ENCODE measurements at regions not wholly inside any gene's neighbourhood (a gene's known extent, or its start where the extent isn't known, plus 50 kb on each side); places are given as distances from the start of the nearest gene placed in this dataset.
"Not testable (repeated sequence)": the region's sequence is repeated elsewhere in the genome, so short reads cannot be mapped to it uniquely, and the experiment has no call there.

DNA sequence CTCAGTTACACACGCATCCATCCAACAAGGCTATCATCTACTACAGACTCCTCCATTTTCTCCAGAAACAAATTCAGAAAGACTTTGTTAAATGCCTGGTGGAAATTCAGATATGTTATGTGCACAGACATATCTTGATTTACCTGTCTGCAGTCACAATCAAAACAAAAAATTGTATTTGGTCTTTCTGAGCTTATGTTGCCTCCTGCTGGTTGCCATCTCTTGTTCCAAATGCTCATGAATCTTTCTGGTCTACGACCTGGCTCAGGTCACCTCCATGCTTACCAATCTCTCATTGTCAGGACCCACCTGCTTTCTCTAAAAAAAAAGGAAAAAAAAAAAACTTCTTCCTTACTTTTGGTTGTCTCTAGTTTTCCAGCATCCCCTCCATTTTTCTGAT is 169.2 kb upstream of the PLXNC1 start:
- peak; percentile 8 for DNase-seq (ENCODE audit: low spot score)

DNA sequence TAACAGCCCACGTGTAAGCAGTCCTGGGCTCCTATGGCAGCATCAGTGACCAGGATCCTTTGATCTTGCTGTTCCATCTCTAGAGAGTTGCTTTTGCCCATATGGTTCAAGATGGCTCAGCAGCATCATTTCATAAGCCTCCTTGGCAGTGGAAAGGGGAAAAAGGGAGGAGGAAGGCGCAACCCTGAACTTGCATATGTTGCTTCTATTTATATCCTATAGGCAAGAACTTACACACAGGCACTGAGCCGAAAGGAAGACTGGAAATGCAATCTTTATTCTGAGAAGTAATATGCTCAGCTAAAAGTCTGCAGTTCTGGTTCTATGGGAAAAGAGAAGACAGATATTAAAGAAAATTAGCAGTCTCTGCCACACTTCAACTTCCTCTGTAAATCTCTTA is 167.7 kb upstream of the PLXNC1 start:
- no peak for DNase-seq (ENCODE audit: low spot score)

DNA sequence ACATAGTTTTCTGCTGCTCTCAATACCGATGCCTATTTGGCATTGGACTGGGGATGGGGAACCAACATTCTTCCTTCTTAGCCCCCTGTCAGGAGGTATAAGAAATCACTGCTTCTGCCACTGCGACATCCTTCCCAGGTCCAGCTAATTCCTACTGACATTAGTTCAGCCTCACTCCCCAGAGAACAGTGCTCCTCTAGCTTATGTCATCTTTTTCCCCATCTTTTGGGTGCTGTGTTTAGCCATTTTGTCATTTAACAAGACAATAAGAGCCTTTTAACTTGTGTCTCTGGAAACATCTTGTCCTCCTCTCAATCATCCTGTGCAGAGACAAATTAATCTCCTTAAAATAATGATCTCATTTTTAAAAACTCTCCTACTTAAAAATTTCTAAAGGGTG is 167.0 kb upstream of the PLXNC1 start:
- no peak for DNase-seq (ENCODE audit: low spot score)

DNA sequence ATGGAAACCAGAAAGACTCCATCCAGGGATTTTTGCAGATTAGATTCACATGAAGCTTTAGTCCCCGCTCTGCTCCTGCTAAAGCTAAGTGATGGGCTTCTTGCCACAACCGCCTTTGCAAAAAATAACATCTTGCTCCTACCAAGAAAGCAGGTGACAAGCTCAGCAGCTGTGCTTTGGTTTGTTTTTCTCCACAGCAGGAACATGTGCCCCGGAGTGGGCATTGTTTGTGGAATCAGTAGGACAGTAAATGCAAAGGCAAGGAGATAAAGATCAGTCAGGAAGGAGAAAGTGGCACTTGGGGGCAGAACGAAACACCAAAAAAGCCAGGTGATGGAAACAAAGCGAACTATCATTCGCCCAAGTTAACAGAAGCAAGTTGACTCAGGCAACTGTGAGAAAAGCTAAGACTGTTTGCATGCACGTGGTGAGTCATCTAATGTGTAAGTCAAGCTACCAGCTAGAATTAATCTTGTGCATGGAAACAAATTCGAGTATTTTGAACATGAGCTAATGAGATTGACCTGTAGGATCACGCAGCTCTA is 165.5 kb upstream of the PLXNC1 start:
- DNase-seq (ENCODE audit: low spot score): no peak

DNA sequence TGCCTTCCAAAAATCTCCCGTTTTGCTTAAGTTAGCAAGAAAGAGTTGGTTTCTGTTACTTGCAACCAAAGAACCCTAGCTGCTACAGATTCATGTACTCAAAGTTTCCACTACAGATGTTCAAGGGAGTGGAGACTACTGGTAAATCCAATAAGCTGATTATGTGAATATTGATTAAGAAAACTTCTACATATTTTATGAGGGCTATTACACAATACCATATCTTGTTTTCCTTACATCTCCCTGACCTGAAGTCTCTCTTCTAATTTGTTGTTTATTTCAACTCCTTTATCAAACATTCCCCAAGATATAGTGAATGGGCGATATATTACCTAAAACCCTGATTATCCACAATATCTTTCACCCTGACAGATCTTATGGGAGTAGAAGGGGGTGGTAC is 164.4 kb upstream of the PLXNC1 start:
- DNase-seq (ENCODE audit: low spot score): no peak

DNA sequence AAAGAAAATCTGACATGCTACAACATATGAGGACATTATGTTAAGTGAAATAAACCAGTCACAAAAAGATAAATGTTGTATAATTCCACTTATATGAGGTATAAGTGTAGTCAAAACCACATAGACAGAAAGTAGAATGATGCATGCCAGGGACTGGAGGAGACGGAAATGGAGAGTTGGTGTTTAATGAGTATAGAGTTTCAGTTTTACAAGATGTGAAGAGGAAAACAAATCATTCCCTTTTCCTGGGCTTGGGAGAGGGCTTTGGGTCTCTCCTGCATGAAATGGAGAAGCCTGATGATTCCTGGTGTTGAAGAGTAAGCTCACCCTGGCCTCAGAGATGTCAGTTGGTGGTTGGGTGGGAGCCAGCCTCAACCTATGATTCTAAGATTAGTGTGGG is 158.4 kb upstream of the PLXNC1 start:
- DNase-seq (ENCODE audit: low spot score): no peak

DNA sequence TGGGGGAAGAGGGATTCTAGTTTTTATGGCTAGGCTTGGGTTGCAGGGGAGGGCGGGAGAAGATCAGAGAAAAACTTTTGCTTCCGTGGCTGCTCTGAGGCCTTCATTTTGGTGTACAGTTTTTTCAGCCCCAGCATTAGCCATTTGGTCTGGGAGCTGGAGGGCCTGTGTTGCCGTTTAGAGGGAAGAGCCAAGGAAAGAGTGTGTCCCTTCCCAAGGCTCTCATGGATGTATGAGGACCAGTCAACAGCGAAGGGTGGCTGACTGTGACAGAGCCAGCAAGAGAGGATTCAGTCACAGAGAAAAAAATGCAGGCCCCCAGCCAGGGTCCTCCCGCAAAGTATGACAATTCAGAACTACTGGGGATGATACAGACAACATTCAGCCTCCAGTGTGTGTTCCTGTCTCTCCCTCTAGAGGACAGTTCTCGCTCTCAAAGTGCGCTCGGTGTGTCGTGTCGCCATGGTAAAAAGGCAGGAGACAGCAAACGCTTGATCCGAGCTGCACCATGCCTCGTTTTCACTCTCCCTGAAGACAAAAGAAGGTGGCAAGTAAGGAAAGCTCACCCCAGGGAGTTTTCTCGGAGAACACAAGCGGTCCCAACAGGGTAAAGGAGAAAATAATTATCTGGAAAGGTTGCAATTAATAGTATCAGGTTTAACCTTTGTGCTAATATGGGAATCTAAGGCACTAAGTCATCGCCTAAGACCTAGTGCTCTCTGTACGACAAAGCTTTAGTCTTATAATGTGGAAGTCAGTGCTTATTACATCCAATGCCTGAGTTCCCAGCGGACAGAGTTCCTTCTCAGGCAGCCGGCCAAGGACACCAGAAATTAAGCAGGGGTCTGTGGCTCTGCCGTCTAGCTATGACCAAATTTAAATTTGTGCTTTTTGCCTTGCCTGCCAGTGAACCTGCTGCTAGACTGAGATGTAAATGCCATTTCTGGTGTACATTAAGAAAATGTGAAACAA is 157.3 kb upstream of the PLXNC1 start:
- DNase-seq (ENCODE audit: low spot score): no peak

DNA sequence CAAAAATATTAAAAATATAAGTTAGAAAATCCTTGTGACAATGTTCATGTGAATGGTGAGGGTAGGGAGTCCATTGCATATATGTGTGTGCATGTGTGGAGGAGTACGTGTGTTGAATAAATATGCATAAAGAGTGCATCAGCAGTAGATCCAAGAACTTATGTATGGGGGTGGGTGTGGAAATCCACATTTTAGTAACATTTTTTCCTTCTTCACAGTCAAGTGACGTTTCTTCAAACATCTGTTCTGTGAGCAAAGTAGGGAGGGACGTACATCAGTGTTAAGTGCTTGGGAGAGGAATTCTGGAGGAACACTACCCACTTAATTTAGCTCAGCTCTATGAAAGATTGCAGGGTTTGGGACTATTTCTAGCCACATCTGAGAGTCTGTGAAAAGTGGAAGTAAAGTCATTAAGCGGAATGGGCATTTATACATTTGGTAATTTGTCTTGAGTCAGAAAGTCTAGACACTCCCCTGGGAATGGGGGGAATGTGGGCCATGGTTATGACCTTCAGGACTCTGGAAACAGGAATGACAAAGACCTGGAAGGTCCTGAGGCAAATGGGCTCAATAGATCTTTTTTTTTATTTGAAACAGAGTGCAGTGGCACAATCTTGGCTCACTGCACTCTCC is 156.4 kb upstream of the PLXNC1 start:
- DNase-seq (ENCODE audit: low spot score): no peak

DNA sequence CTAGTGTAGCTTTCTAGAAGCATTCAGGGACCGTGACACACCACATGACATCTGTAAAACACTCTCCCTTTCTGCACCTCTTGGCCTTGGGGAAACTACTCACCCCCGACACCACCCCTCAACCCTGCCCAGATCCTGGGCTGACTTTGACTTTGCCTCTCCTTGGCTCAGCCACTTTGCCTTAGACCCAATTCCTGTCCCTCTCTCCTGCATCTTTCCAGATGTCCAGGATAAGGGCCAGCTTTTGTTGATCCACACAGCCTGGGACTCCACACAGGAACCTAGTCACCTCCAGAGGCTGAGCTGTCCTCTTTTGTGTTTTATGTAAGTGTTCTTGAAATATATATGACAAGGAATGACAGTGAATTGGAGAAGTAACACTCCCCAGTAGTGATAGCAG is 153.7 kb upstream of the PLXNC1 start:
- DNase-seq (ENCODE audit: low spot score): no peak

DNA sequence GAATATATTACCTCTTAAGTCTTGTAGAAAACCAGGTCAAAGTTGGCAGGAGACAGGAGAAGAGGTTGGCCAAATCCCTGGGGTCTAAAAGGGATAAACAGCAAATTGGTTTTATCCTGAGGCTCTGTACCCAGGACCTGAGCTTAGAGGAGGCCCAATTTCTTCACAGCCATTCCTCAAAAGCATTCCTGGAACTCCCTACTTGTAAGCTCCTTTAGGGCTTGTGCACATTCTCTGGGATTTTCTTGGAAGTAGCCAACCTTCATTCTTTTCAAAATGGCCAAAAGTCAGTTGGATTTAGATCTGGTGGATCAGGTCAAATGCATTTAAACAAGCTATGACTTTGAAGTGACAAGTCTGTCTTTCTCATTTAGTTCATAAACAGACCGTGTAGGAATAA is 152.1 kb upstream of the PLXNC1 start:
- no peak for DNase-seq (ENCODE audit: low spot score)

DNA sequence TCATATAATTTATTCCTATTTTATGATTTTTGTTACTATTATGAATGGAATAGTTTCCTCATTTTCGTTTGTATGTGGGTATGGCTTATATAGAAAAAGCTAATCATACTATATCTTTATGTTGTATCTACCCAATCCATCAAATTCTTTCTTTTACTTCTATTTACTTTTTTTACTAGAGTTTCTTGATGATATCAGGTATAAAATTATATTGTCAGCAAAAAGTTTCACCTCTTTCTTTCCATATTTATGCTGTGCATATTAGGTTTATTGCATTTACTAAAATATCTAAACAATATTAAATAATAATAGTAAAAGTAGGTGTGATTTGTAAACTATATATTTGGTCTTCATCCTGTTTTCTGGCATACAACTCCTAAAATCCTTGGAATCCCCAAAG is 146.7 kb upstream of the PLXNC1 start:
- no peak for DNase-seq (ENCODE audit: low spot score)

DNA sequence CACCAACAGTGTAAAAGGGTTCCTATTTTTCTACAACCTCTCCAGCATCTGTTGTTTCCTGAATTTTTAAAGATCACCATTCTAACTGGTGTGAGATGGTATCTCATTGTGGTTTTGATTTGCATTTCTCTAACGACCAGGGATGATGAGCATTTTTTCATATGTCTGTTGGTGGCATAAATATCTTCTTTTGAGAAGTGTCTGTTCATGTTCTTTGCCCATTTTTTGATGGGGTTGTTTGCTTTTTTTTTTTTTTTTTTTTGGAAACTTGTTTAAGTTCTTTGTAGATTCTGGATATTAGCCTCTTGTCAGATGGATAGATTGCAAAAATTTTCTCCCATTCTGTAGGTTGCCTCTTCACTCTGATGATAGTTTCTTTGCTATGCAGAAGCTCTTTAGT is 145.5 kb upstream of the PLXNC1 start:
- not testable (repeated sequence) for DNase-seq (ENCODE audit: low spot score)

DNA sequence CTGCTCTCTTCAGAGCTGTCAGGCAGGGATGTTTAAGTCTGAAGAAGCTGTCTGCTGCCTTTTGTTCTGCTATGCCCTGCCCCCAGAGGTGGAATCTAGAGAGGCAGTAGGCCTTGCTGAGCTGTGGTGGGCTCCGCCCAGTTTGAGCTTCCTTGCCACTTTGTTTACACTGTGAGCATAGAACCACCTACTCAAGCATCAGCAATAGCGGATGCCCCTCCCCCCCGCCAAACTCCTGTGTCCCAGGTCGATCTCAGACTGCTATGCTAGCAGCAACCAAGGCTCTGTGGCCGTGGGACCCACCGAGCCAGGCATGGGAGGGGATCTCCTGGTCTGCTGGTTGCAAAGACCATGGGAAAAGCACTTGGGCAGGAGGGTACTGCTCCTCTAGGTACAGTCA is 140.5 kb upstream of the PLXNC1 start:
- peak; percentile 64 for DNase-seq (ENCODE audit: low spot score)

DNA sequence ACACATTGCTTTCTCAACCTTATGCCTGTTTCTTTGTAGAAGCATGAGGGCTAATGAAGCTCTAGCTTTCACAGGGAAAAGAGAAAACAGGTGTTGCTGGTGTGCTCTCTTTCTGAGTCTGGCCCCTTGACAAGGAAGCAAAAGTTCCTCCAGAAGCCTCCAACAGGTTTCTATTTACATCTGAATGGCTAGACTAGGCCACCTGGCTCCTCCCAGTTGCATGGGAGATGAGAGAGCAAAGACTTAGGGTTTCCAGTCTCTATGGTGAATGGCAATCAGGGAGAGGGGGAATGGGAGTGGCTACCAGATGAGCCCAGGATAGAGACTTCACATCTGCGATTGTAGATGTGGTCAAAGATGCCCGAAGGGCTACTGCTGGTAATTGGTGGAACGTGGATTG is 138.1 kb upstream of the PLXNC1 start:
- no peak for DNase-seq (ENCODE audit: low spot score)

DNA sequence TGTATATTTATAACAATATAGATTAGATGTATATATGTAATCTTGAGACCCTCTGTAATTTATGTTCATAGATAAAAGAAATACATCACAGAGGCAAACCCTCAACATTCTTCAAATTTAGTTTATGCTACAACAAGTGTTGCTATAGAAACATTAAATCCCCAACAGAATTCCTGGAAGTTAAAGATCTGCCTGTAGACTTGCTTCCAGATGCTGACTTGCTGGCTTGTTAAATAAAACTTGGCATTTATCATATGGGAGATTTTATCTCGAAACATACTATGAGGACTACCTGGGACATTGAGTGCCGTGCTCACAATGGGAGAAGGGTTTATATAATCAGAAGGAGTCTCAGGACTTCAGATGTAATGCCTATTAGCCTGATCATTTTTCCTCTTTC is 136.3 kb upstream of the PLXNC1 start:
- no peak for DNase-seq (ENCODE audit: low spot score)

DNA sequence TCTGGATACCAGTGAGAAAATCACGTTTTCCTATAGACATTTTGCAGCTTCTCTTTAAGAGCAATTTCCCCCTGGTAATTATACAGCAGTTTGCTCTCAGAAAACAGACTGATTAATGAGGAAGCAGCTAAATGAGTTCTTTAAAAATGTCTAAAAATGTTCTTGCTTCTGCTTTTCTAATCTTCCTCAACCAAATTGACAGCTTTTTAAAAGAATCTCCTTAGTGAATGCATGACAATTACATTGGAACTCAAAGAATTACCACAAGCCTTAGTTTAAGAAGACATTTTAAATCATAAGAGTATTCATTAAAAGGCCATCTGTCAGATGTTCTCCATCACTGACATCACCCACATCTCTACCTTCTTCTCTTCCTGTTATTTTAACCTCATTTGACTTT is 135.8 kb upstream of the PLXNC1 start:
- DNase-seq (ENCODE audit: low spot score): no peak

DNA sequence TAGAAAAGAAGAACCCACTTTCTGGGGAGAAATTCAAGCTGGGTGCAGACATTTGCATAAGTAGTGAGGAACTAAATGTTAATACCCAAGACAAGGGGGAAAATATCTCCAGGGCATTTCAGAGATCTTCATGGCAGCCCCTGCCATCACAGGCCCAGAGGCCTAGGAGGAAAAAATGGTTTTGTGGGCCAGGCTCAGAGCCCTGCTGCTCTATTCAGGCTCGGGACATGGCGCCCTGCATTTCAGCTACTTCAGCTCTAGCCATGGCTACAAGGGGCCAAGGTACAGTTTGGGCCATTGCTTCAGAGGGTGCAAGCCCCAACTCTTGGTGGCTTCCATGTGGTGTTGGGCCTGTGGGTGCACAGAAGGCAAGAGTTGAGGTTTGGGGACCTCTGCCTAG is 131.1 kb upstream of the PLXNC1 start:
- not testable (repeated sequence) for DNase-seq (ENCODE audit: low spot score)

DNA sequence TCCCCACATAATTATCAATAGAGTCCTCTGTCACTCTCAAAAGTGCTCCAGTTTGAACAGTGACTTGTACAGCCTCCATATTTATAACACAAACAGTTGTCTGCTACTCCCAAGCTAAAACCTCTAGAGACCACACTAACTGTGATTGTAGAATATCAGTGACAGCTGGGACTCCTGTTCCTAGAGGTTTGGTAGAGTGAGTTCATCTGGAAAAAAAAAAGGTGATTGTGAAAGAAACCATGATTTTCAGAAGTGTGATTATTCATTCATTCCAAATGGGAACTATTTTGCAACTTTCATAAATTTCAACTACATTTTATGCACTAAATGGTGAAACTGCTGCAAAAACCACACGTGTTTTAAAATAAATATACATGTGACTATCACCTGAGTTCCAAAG is 128.0 kb upstream of the PLXNC1 start:
- no peak for DNase-seq (ENCODE audit: low spot score)

DNA sequence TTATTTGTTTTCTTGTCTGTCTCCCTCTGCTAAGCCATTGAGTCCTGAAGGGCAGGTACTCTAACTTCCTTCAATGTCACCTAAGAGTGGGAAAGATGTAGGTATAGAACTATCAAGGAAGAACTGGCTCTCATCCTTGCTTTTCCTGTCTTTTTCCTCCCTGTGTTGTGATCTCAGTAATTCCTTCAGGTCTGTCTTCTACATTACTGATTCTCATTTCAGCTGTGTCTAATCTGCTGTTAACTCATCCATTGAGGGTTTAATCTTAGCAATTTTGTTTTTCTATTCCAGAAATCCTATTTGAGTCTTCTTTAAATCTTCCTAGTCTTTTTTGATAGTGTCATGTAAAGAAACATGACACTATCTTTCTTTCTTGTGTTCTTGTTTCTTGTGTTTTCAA is 124.5 kb upstream of the PLXNC1 start:
- no peak for DNase-seq (ENCODE audit: low spot score)

DNA sequence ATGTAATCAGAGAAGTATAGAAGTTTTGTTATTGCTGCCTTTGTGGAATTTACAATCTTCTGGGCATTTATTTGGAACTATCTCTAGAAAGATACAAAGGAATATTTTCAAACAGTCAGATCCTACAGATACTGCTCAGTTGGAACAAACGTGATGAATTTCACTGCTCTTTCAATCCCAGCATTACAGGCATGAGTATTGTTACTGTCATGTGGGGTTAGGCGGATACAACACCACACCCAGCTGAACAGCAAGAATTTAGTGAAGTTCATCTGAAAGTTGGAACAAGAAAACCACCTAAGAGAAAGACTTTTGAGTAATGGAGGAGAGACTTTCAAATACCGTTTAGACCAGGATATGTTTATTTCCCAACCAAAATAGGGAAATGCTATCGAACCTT is 123.3 kb upstream of the PLXNC1 start:
- no peak for DNase-seq (ENCODE audit: low spot score)

DNA sequence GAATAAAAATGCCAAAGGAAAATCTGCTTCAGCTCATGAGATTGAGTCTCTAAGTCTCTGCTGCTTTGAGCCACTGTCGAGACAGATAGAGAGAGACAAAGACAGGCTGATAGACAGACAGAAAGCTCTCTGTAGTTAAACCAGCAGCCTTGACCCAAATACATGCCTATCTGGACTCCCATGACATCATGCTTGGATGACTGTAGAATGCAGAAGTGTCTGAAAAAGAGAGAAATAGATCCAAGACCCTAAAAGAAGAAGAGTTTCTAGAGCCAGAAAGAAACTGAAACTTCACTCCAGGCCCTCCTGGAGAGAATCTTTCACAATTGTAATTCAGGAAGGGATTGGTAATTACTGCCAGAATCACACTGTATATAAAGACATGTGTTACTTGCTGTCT is 122.6 kb upstream of the PLXNC1 start:
- DNase-seq (ENCODE audit: low spot score): no peak

DNA sequence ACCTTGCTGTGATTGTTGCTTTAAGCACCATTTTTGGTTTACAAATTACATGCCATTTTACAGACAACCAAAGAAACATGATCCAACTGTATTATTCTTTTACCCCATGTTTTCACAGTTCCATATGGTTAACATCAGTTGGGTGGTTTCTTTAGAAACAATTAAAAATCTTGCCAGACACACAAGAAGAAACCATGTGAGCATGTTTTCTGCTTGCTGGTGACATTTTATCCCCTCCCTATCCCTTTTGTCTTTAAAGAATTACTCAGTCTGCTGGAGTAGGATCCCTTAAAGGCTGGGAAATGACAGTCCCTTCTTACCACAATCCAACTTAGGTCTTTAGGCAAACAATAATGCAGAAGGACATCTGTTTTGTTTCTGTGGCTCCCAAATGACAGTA is 121.8 kb upstream of the PLXNC1 start:
- DNase-seq (ENCODE audit: low spot score): no peak

DNA sequence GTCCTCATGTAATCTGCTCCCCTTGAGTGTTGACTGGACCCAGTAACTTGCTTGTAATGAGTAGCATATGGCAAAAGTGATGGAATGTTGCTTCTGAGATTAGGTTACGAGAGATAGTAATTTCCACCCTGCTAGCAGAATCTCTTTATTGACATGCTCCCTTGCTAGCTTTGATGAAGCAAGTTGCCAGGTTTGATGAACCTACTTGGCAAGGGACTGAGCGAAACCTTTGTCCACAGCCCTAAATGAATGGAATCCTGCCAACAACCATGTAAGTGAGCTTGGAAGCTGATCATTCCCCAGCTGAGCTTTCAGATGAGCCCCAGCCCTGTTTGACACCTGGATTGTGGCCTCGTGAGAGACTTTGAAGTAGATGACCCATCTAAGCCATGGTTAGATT is 120.8 kb upstream of the PLXNC1 start:
- no peak for DNase-seq (ENCODE audit: low spot score)

Data from CD4-positive, alpha-beta T cell treated with Interleukin-6 at 100 ng/mL for 8 hours (primary cell).